DMS114 treated with DMSO at 0.1 percent for 48 hours (cell line): ENCODE measurements at regions not wholly inside any gene's neighbourhood (a gene's known extent, or its start where the extent isn't known, plus 50 kb on each side); places are given as distances from the start of the nearest gene placed in this dataset.
"Not testable (repeated sequence)": the region's sequence is repeated elsewhere in the genome, so short reads cannot be mapped to it uniquely, and the experiment has no call there.

Source experiments
- DNase-seq: peaks from one replicate; lab custom pipeline; 2025; ENCODE audit not compliant: unreplicated experiment; lab: John Stamatoyannopoulos, UW

- DNase-seq: not testable (repeated sequence)
Measured at GRCh38 chr5:34261020-34261419, 218.0 kb upstream of the C1QTNF3 start.

GRCh38 chr5:34266151-34266550 is 223.1 kb upstream of the C1QTNF3 start:
- DNase-seq: not testable (repeated sequence)

- not testable (repeated sequence) for DNase-seq
Measured at GRCh38 chr5:34296759-34297158, 253.7 kb upstream of the C1QTNF3 start.

DNA sequence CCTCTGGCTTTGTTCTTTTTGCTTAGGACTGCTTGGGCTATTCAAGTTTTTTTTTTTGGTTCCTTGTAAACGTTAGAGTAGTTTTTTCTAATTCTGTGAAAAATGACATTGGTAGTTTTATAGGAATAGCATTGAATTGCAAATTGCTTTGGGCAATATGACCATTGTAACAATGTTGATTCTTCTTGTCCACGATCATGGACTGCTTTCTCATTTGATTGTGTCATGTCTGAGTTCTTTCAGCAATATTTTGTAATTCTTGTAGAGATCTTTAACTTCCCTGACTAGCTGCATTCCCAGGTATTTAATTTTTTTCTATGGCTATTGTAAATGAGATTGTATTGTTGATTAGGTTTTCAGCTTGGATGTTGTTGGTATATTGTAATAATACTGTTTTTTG is 286.2 kb upstream of the C1QTNF3 start:
- not testable (repeated sequence) for DNase-seq

GRCh38 chr5:34329611-34330108 is 286.6 kb upstream of the C1QTNF3 start:
- DNase-seq: not testable (repeated sequence)

GRCh38 chr5:34331928-34332454 is 289.0 kb upstream of the C1QTNF3 start:
- DNase-seq: not testable (repeated sequence)

- not testable (repeated sequence) for DNase-seq
Measured at GRCh38 chr5:34339408-34340001, 296.5 kb upstream of the C1QTNF3 start.

DNA sequence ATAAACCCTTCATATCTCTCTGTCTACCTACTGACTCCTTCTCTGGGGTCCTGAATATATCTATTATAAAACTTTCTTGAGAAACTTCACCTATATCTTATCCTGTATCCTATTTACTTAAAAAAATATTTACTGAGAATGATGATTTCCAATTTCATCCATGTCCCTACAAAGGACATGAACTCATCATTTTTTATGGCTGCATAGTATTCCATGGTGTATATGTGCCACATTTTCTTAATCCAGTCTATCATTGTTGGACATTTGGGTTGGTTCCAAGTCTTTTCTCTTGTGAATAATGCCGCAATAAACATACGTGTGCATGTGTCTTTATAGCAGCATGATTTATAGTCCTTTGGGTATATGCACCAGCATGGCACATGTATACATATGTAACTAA is 301.7 kb upstream of the RAI14 start:
- not testable (repeated sequence) for DNase-seq

- DNase-seq: not testable (repeated sequence)
Measured at GRCh38 chr5:34371417-34371816, 284.7 kb upstream of the RAI14 start.

DNA sequence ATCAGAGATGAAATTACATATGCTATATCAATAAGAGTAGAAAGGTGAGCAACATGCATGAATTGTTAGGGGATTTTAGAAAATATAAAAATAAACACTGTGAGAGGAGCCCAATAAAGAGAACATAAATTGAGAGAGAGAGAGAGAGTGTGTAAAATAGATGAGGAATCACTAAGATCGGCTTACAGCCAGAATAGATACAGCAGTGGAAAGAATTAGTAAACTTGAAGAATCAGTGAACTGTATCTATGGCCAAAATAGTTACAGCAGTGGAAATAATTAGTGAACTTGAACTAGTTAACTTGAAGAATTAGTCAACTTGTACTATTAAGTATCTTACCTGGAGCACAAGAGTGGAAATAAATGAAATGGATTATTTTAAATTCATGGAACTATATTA is 284.3 kb upstream of the RAI14 start:
- DNase-seq: not testable (repeated sequence)

DNA sequence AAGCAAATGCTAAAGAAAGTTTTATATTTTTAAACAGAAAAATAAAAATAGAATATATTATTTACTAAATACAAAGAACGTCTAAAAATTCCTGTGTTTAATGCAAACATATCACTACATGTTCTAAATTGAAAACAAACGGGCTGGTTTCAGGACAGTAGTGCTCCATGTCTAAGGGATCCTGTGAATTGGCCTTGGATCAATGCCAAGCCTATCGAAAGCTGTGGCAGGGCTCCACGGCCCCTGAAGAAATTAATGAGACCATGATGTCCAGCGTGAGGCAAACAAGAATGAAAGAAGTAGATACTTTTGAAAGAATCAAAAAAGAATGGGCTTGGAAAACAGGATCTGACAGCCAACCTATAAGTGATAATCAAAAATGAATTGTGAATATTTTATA is 283.4 kb upstream of the RAI14 start:
- not testable (repeated sequence) for DNase-seq

DNA sequence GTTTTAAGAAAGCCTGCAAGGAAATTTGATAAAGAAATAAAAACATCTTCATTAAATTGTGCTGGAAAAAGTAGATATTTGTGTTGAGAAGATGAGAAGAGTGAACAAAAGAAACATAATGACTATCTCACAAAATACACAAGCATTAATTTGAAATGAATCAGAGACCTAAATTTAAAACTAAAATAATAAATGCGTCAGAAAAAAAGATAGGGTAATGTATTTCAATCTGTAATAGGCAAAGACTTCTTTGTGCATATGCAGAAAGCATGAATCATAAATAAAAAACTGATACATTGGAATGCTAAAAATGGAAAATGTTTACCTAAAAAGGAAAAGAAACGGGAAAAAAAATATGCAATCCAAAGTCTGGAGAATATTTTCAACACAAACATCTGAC is 278.5 kb upstream of the RAI14 start:
- DNase-seq: not testable (repeated sequence)

GRCh38 chr5:34378498-34378897 is 277.6 kb upstream of the RAI14 start:
- not testable (repeated sequence) for DNase-seq

- not testable (repeated sequence) for DNase-seq
Measured at GRCh38 chr5:34388754-34389153, 267.4 kb upstream of the RAI14 start.

GRCh38 chr5:34409373-34409772 is 246.8 kb upstream of the RAI14 start:
- no peak for DNase-seq

GRCh38 chr5:34410411-34411139 is 245.6 kb upstream of the RAI14 start:
- no peak for DNase-seq

- DNase-seq: no peak
Measured at GRCh38 chr5:34411470-34412346, 244.4 kb upstream of the RAI14 start.

GRCh38 chr5:34412736-34413135 is 243.4 kb upstream of the RAI14 start:
- DNase-seq: no peak

- no peak for DNase-seq
Measured at GRCh38 chr5:34415559-34416198, 240.4 kb upstream of the RAI14 start.

DNA sequence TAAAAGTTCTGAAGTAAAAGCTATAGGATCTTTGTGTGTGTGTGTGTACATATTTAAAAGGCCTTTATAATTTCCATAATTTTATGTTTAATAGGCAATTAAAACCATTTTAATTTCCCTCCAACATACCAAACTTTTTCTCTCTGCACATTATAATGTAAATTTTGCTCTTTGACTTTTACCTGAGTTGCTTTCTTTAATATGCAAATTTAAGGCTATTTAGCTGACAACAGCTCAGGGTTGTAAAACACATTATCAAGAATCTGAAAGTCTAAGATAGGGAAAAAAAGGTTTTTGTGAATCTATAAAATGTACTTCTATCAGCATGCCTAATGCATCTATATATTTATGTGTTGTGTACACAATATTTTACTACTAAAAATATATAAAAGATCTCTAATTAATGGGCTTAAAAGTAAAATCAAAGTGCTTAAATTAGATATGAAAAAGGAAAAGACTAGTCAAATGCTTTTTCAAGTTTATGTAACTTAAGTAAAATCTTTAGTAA is 239.6 kb upstream of the RAI14 start:
- DNase-seq: no peak
